ENCODE measurements at regions not wholly inside any gene's neighbourhood (a gene's known extent, or its start where the extent isn't known, plus 50 kb on each side); places are given as distances from the start of the nearest gene placed in this dataset.

GRCh38 chr6:160861824-160862223, 129.7 kb upstream of the MAP3K4 start:
- Histone ChIP-seq H3K4me1 (ENCODE audit: control insufficient read depth in 1 of 2, insufficient read depth in 2 of 2, low read depth in 1 of 2, low read length in 1 of 2) (no peaks in the 10 kb centered on the region), H3F3A (replicated peaks; ENCODE audit: insufficient read depth) (no peaks in the 10 kb centered on the region), H3K9ac (no peak overlapping the region), H3K4me2 (no peak overlapping the region), H3K9me2 (no peaks in the 10 kb centered on the region), H3K79me2 (ENCODE audit: insufficient read depth) (no peaks in the 10 kb centered on the region), H3K36me3 (replicated peaks in 1 of 2; ENCODE audit: control insufficient read depth in 1 of 2, insufficient read depth in 2 of 2, low read length in 1 of 2) (no peaks in the 10 kb centered on the region), H3K27me3 (ENCODE audit: insufficient read depth) (peaks cover 23% of the 10 kb centered on the region; the same call in 1 of the 2 replicates), H4K20me1 (ENCODE audit: insufficient read depth) (no peaks in the 10 kb centered on the region), H3K27ac (ENCODE audit: low read depth in 2 of 2, low read length in 1 of 2) (no peak overlapping the region), H3K9me3 (no peaks in the 10 kb centered on the region), H3K4me3 (ENCODE audit: low read depth in 2 of 2, low read length in 1 of 2) (no peak overlapping the region), H2AFZ (ENCODE audit: low read depth) (no peak overlapping the region)
- CTCF ChIA-PET, result no interaction called here
- POLR2A ChIA-PET, result no interaction called here
- TF ChIP-seq CHD2 (IDR thresholded peaks at IDR 0.05; ENCODE audit: low read length, partially characterized antibody) (no peak), PBX3 (IDR thresholded peaks at IDR 0.05) (no peak), TAF1 (IDR thresholded peaks at IDR 0.05; ENCODE audit: borderline replicate concordance, low read depth, low read length) (no peak), GABPA (IDR thresholded peaks at IDR 0.05; ENCODE audit: low read depth) (no peak), REST (IDR thresholded peaks at IDR 0.05; ENCODE audit: low read depth, low read length) (no peak), JUND (IDR thresholded peaks at IDR 0.05) (no peak), RXRA (IDR thresholded peaks at IDR 0.05; ENCODE audit: borderline replicate concordance, low read depth) (no peak)
- DNase-seq, result no peak
- 19% methylated on average over 4 of the region's 4 CpGs for WGBS (ENCODE audit: low lambda C conversion rate)

GRCh38 chr6:160863782-160864181, 127.8 kb upstream of the MAP3K4 start:
- Histone ChIP-seq H3K27ac (ENCODE audit: low read depth in 2 of 2, low read length in 1 of 2) (no peak overlapping the region), H3K9ac (no peak overlapping the region), H3K9me2 (no peaks in the 10 kb centered on the region), H3F3A (replicated peaks; ENCODE audit: insufficient read depth) (no peaks in the 10 kb centered on the region), H3K4me3 (ENCODE audit: low read depth in 2 of 2, low read length in 1 of 2) (no peak overlapping the region), H4K20me1 (ENCODE audit: insufficient read depth) (no peaks in the 10 kb centered on the region), H3K79me2 (ENCODE audit: insufficient read depth) (no peaks in the 10 kb centered on the region), H3K4me2 (no peak overlapping the region), H3K9me3 (no peaks in the 10 kb centered on the region), H3K27me3 (ENCODE audit: insufficient read depth) (peaks cover 17% of the 10 kb centered on the region; the same call in 1 of the 2 replicates), H3K36me3 (replicated peaks in 1 of 2; ENCODE audit: control insufficient read depth in 1 of 2, insufficient read depth in 2 of 2, low read length in 1 of 2) (no peaks in the 10 kb centered on the region), H2AFZ (ENCODE audit: low read depth) (no peak overlapping the region), H3K4me1 (ENCODE audit: control insufficient read depth in 1 of 2, insufficient read depth in 2 of 2, low read depth in 1 of 2, low read length in 1 of 2) (no peaks in the 10 kb centered on the region)
- CTCF ChIA-PET, result interaction anchor here (0.6 kb wide), 1 partner anchor 25 kb away, joined by 3 read pairs; no protein-coding TSS in a partner anchor
- TF ChIP-seq SMC3 (IDR thresholded peaks at IDR 0.05; ENCODE audit: low read depth, low read length) (no peak), EP300 (IDR thresholded peaks at IDR 0.05; ENCODE audit: borderline replicate concordance in 1 of 2, low read depth in 1 of 2, low read length in 1 of 2) (no peak), GABPA (IDR thresholded peaks at IDR 0.05; ENCODE audit: low read depth) (no peak), ZBTB33 (IDR thresholded peaks at IDR 0.05; ENCODE audit: borderline replicate concordance, low read depth) (no peak), TCF12 (IDR thresholded peaks at IDR 0.05) (no peak), MXI1 (IDR thresholded peaks at IDR 0.05; ENCODE audit: low read depth, low read length) (no peak), RCOR1 (IDR thresholded peaks at IDR 0.05; ENCODE audit: low read length) (no peak), EZH2phosphoT487 (IDR thresholded peaks at IDR 0.05; ENCODE audit: borderline replicate concordance, low read depth) (no peak), FOSL2 (IDR thresholded peaks at IDR 0.05; ENCODE audit: borderline replicate concordance, low read depth) (no peak), JUND (IDR thresholded peaks at IDR 0.05) (no peak), MEF2A (IDR thresholded peaks at IDR 0.05; ENCODE audit: borderline replicate concordance, low read depth) (no peak), NFIC (IDR thresholded peaks at IDR 0.05; ENCODE audit: borderline replicate concordance) (no peak)
- DNase-seq, result no peak
- POLR2A ChIA-PET, result no interaction called here
- WGBS (ENCODE audit: low lambda C conversion rate), result 5% methylated on average over 6 of the region's 18 CpGs
